Psoas muscle (tissue), 7 donors: ENCODE measurements at regions not wholly inside any gene's neighbourhood (a gene's known extent, or its start where the extent isn't known, plus 50 kb on each side); places are given as distances from the start of the nearest gene placed in this dataset.
A peak's percentile ranks its signal among the peaks of the same experiment; 100 is the strongest.

Experiments
- ATAC-seq, 4 donors: fragments of 200-7000 bp; cut with Tn5 transposase; one replicate each; pipeline ENCODE4 v1.9.1; 2020; ENCODE audit warnings: moderate library complexity in 3 of 4, mild to moderate bottlenecking in 2 of 4
- DNase-seq, 2 donors: peaks; one replicate each; pipeline ENCODE4 v3.0.0-alpha.2; 2020
- H3K27ac ChIP-seq: fragments of 200-600 bp; one replicate; pipeline ENCODE4 v1.8.0; 2022
- H3K27me3 ChIP-seq, 3 donors: fragments of 200-600 bp in 1 of 3; one replicate each; pipeline versions ENCODE4 v1.6.1 to v1.8.0; 2013 to 2022; ENCODE audit warnings: low read length in 2 of 3, mild to moderate bottlenecking in 2 of 3, moderate library complexity in 1 of 3; ENCODE audit not compliant: insufficient read depth in 3 of 3
- H3K36me3 ChIP-seq, 2 donors: fragments of 200-600 bp in 1 of 2; one replicate each; pipeline versions ENCODE4 v1.6.1 to v1.8.0; 2013 to 2022; ENCODE audit warnings: low read depth in 1 of 2, mild to moderate bottlenecking in 1 of 2, moderate library complexity in 1 of 2; ENCODE audit not compliant: insufficient read depth in 1 of 2
- H3K4me1 ChIP-seq: fragments of 200-600 bp; one replicate; pipeline ENCODE4 v1.8.0; 2022
- H3K4me3 ChIP-seq: fragments of 200-600 bp; one replicate; pipeline ENCODE4 v1.8.0; 2022; ENCODE audit warnings: mild to moderate bottlenecking
- H3K9me3 ChIP-seq: fragments of 200-600 bp; one replicate; pipeline ENCODE4 v1.8.0; 2022
- CTCF ChIP-seq: fragments of 200-600 bp; IDR thresholded peaks from one replicate; pipeline ENCODE4 v1.8.0; 2022; ENCODE audit warnings: antibody characterized with exemption
- WGBS, 3 donors: extraction: QIAGEN DNeasy Blood & Tissue Kit; methylation state at CpG; one replicate each; pipeline versions ENCODE4 v1.1.6 to v1.1.7; 2013; 5-methylcytosine and 5-hydroxymethylcytosine counted together
- intact Hi-C, 2 donors: fragments of 100-400 bp; cut with DNase I; formaldehyde crosslinking; loops; one replicate each; pipeline versions ENCODE4 v1.11.0 to v1.14.2; 2022
- donor health status: healthy with polysubstance abuse.
- donor health status: DM: no; HTN: no; CAD: no; lungs with moderate emphysema.
- donor health status: Bipolar disorder and iron deficiency.
- donor health status: healthy.
- donor health status: DM: yes; HTN: yes; CAD: no.
- donor health status: DM: no; HTN: no; CAD: no.
- donor health status: DM: yes; HTN: yes; CAD: no.

DNA sequence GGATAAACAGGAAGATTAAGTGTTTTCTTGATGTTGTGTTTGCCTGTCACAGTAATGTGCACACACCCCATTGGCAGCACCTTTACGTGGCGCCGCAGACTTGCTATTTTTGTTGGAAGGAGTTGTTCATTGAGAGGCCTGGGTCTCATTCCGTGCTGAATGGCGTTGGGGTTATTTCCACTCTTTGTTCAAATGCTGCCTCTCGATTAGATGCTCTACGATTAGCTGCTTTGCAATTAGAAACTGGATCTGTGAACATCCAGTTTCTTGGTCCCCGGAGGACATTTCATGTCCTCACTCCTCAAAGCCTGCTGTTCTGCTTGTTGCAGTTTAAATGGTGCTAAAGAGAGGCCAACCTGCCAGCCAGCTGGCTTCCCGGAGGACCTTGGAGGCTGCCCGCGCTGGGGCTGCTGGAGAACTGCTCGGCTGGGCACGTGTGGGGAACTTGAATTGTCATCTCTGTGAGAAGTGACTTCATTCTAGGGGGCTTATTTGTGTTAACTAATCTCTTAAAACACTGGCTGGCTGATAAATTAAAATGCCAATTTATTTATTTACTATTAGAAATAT, 117.4 kb upstream of the NABP1 start:
- no peaks in the 10 kb centered on the region for H3K27me3 ChIP-seq
- H3K27ac ChIP-seq, result no peak overlapping the region
- H3K9me3 ChIP-seq, result no peaks in the 10 kb centered on the region
- peak in 1 of 2 donors; percentile 54 for DNase-seq
- no peaks in the 10 kb centered on the region for H3K36me3 ChIP-seq
- intact Hi-C loops, result no loop called here
- no peak for TF ChIP-seq CTCF
- H3K4me1 ChIP-seq, result no peaks in the 10 kb centered on the region
- 25 to 42% (median 30%) methylated on average over 13 of the region's 13 CpGs for WGBS, 3 donors
- H3K4me3 ChIP-seq, result no peak overlapping the region
- no peak for ATAC-seq

DNA sequence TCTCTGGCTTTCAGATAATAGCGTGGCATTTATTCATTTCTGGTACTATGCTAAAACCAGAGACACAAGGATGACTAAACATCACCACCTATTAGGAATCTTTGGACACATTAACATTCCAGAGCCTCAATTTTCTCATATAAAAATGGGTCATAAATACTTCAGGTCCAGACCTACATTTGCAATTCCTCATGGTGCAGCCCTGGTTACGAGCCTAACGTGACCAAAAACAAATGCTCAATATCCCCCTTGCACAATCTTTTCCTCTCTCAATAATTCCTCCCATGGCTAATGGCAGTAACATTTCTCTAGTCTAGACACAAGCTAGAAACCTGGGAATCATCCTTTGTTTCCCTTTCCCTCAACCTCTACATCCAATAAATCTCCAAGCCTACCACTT, 112.8 kb upstream of the NABP1 start:
- intact Hi-C loops, result no loop called here
- WGBS, 3 donors, result 91 to 94% (median 93%) methylated on average over 3 of the region's 3 CpGs

GRCh38 chr2:191565647-191566198, 112.2 kb upstream of the NABP1 start:
- Histone ChIP-seq H3K27ac (no peak overlapping the region), H3K9me3 (no peaks in the 10 kb centered on the region), H3K4me1 (no peaks in the 10 kb centered on the region), H3K27me3 (no peaks in the 10 kb centered on the region), H3K36me3 (no peaks in the 10 kb centered on the region), H3K4me3 (no peak overlapping the region)
- WGBS, 3 donors, result 74 to 88% (median 85%) methylated on average over 4 of the region's 4 CpGs
- intact Hi-C loops, result loop anchor here (2.0 kb wide), 1 partner anchor 125 kb away; no protein-coding TSS in a partner anchor
- ATAC-seq (no peak), DNase-seq (no peak)
- TF ChIP-seq CTCF, result no peak

More for the DNA sequence above, 112.8 kb upstream of the NABP1 start:
- no peak for TF ChIP-seq CTCF
- DNase-seq (no peak), ATAC-seq (no peak)
- H3K9me3 ChIP-seq, result no peaks in the 10 kb centered on the region
- no peak overlapping the region for H3K4me3 ChIP-seq
- no peaks in the 10 kb centered on the region for H3K27me3 ChIP-seq
- no peaks in the 10 kb centered on the region for H3K36me3 ChIP-seq
- no peak overlapping the region for H3K27ac ChIP-seq
- H3K4me1 ChIP-seq, result no peaks in the 10 kb centered on the region

DNA sequence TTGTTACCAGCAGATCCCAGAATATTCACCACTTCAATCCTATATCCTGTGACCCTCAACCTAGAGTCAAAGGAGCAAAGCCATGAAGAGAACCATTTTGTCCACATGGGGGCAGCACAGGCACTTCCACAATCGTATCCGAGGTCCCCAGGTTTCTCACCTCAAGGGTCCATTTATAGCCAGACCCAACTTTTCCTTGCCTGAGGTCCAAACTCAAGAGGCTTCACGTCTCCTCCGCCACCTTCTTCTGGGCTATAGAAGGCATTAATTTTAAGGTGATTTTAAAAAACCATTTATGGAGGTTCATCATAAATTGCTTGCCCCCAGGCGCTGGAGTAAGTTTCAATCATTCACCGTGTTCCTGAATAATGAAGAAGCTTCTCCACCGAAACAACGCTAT, 111.6 kb upstream of the NABP1 start:
- ATAC-seq (peak; percentile 37 to 82 (median 72)), DNase-seq (peak in 1 of 2 donors; percentile 26)
- intact Hi-C loops, result loop anchor here (2.0 kb wide), 1 partner anchor 124 kb away; no protein-coding TSS in a partner anchor

More for the DNA sequence above, 111.6 kb upstream of the NABP1 start:
- Histone ChIP-seq H3K4me3 (no peak overlapping the region), H3K27ac (no peak overlapping the region), H3K9me3 (no peaks in the 10 kb centered on the region), H3K27me3 (no peaks in the 10 kb centered on the region), H3K36me3 (no peaks in the 10 kb centered on the region), H3K4me1 (no peaks in the 10 kb centered on the region)
- TF ChIP-seq CTCF, result peak; percentile 75
- 62 to 67% (median 64%) methylated on average over 8 of the region's 8 CpGs for WGBS, 3 donors
